Esophagus muscularis mucosa (tissue), 4 donors: ENCODE measurements at regions not wholly inside any gene's neighbourhood (a gene's known extent, or its start where the extent isn't known, plus 50 kb on each side); places are given as distances from the start of the nearest gene placed in this dataset.
A peak's percentile ranks its signal among the peaks of the same experiment; 100 is the strongest.

Experiments used
- DNase-seq: peaks from one replicate; pipeline ENCODE4 v3.0.0-alpha.2; 2017; ENCODE audit errors: extremely low spot score
- H3K27ac ChIP-seq, 4 donors: fragments of 200-600 bp; sonication (generic); replicated peaks in 1 of 4; 1 replicate in 3 of 4; 2 replicates in 1 of 4; pipeline ENCODE4 v1.5.1; 2016 to 2019; ENCODE audit warnings: mild to moderate bottlenecking in 1 of 4
- H3K27me3 ChIP-seq, 4 donors: fragments of 200-600 bp; sonication (generic); one replicate each; pipeline versions ENCODE4 v1.5.1 to v1.6.0; 2016 to 2019
- H3K36me3 ChIP-seq, 4 donors: fragments of 200-600 bp; sonication (generic); one replicate each; pipeline ENCODE4 v1.5.1; 2016 to 2019
- H3K4me1 ChIP-seq, 4 donors: fragments of 200-600 bp; sonication (generic); one replicate each; pipeline ENCODE4 v1.5.1; 2016 to 2019
- H3K4me3 ChIP-seq, 4 donors: fragments of 200-600 bp; sonication (generic); 1 replicate in 2 of 4; 2 replicates in 2 of 4; pipeline ENCODE4 v1.5.1; 2016 to 2019; ENCODE audit warnings: mild to moderate bottlenecking in 4 of 4, moderate library complexity in 1 of 4
- H3K9me3 ChIP-seq, 4 donors: fragments of 200-600 bp; sonication (generic); 1 replicate in 3 of 4; 2 replicates in 1 of 4; pipeline ENCODE4 v1.5.1; 2016 to 2019
- CTCF ChIP-seq, 3 experiments: fragments of 200-600 bp in 2 of 3; fragments of 450-650 bp in 1 of 3; sonication (generic) in 2 of 3; IDR thresholded peaks; one replicate each; pipeline ENCODE4 v1.5.1; 2017 to 2019; ENCODE audit warnings: antibody characterized with exemption in 3 of 3, mild to moderate bottlenecking in 2 of 3, moderate library complexity in 1 of 3
- EP300 ChIP-seq: sonication (generic); formaldehyde crosslinking; IDR thresholded peaks from one replicate; pipeline ENCODE4 v1.6.1; 2017; ENCODE audit warnings: antibody characterized with exemption
- POLR2A ChIP-seq: fragments of 450-650 bp; IDR thresholded peaks from one replicate; pipeline ENCODE4 v1.6.1; 2017; ENCODE audit warnings: antibody characterized with exemption, moderate library complexity, mild to moderate bottlenecking, low read depth
- POLR2AphosphoS5 ChIP-seq, 2 donors: sonication (generic); formaldehyde crosslinking; IDR thresholded peaks; one replicate each; pipeline ENCODE4 v1.6.1; 2017; ENCODE audit warnings: antibody characterized with exemption in 2 of 2
- WGBS: methylation state at CpG from one replicate; pipeline ENCODE4 v1.1.5; 2018; 5-methylcytosine and 5-hydroxymethylcytosine counted together
- intact Hi-C: fragments of 100-400 bp; cut with DNase I; formaldehyde crosslinking; loops from one replicate; pipeline ENCODE4 v1.15.1; 2023

- DNase-seq: no peak
- TF ChIP-seq CTCF (IDR thresholded peaks at IDR 0.05) (peak; percentile 32 to 42 (median 37)), POLR2A (no peak), EP300 (no peak), POLR2AphosphoS5 (IDR thresholded peaks at IDR 0.05) (no peak)
- H3K27ac ChIP-seq: no peak overlapping the region
- H3K27me3 ChIP-seq: peaks cover 0 to 14% (median 0%) of the 10 kb centered on the region in 4 donors
- no peaks in the 10 kb centered on the region for H3K9me3 ChIP-seq
- H3K4me3 ChIP-seq: no peak overlapping the region
- H3K4me1 ChIP-seq: peaks cover 0 to 4% (median 0%) of the 10 kb centered on the region in 4 donors
- no peaks in the 10 kb centered on the region for H3K36me3 ChIP-seq
- WGBS: 36% methylated on average over 10 of the region's 10 CpGs
- intact Hi-C loops: loop anchor here (5.0 kb wide), 1 partner anchor 250 kb away; no protein-coding TSS in a partner anchor
Observed at GRCh38 chr10:6667679-6668270, 87.7 kb upstream of the PRKCQ start.

- TF ChIP-seq POLR2A (no peak), EP300 (no peak), CTCF (IDR thresholded peaks at IDR 0.05) (no peak), POLR2AphosphoS5 (IDR thresholded peaks at IDR 0.05) (no peak)
- intact Hi-C loops: loop anchor here (5.0 kb wide), 1 partner anchor 250 kb away; no protein-coding TSS in a partner anchor
Observed at GRCh38 chr10:6667150-6667549, 87.1 kb upstream of the PRKCQ start.

GRCh38 chr10:6665847-6666246 is 85.8 kb upstream of the PRKCQ start:
- WGBS: 58% methylated on average over 6 of the region's 6 CpGs
- Histone ChIP-seq H3K4me1 (no peaks in the 10 kb centered on the region), H3K9me3 (no peaks in the 10 kb centered on the region), H3K4me3 (no peak overlapping the region), H3K36me3 (no peaks in the 10 kb centered on the region), H3K27me3 (peaks cover 0 to 14% (median 0%) of the 10 kb centered on the region in 4 donors), H3K27ac (no peak overlapping the region)
- TF ChIP-seq POLR2AphosphoS5 (IDR thresholded peaks at IDR 0.05) (no peak), EP300 (no peak), CTCF (IDR thresholded peaks at IDR 0.05) (no peak), POLR2A (no peak)
- intact Hi-C loops: loop anchor here (5.0 kb wide), 1 partner anchor 249 kb away; no protein-coding TSS in a partner anchor
- no peak for DNase-seq

More at GRCh38 chr10:6667150-6667549, 87.1 kb upstream of the PRKCQ start:
- Histone ChIP-seq H3K27me3 (peaks cover 0 to 14% (median 0%) of the 10 kb centered on the region in 4 donors), H3K36me3 (no peaks in the 10 kb centered on the region), H3K9me3 (no peaks in the 10 kb centered on the region), H3K27ac (no peak overlapping the region), H3K4me1 (peaks cover 0 to 4% (median 0%) of the 10 kb centered on the region in 4 donors), H3K4me3 (no peak overlapping the region)
- DNase-seq: no peak
- WGBS: 53% methylated on average over 4 of the region's 4 CpGs

GRCh38 chr10:6660460-6660859 is 80.4 kb upstream of the PRKCQ start:
- no peaks in the 10 kb centered on the region for H3K9me3 ChIP-seq
- H3K27me3 ChIP-seq: peaks cover 0 to 16% (median 0%) of the 10 kb centered on the region in 4 donors
- no peak for DNase-seq
- WGBS: 76% methylated on average over 2 of the region's 2 CpGs
- no peak overlapping the region for H3K4me3 ChIP-seq
- H3K27ac ChIP-seq: no peak overlapping the region
- H3K4me1 ChIP-seq: no peaks in the 10 kb centered on the region
- no peaks in the 10 kb centered on the region for H3K36me3 ChIP-seq
- TF ChIP-seq POLR2AphosphoS5 (IDR thresholded peaks at IDR 0.05): no peak
- no peak for TF ChIP-seq POLR2A
- no peak for TF ChIP-seq EP300
- TF ChIP-seq CTCF (IDR thresholded peaks at IDR 0.05): no peak
- intact Hi-C loops: no loop called here

GRCh38 chr10:6659451-6659850 is 79.4 kb upstream of the PRKCQ start:
- Histone ChIP-seq H3K27ac (no peak overlapping the region), H3K27me3 (peaks cover 0 to 16% (median 0%) of the 10 kb centered on the region in 4 donors), H3K36me3 (no peaks in the 10 kb centered on the region), H3K4me3 (no peak overlapping the region), H3K4me1 (no peaks in the 10 kb centered on the region), H3K9me3 (no peaks in the 10 kb centered on the region)
- no peak for DNase-seq
- TF ChIP-seq POLR2AphosphoS5 (IDR thresholded peaks at IDR 0.05) (no peak), POLR2A (no peak), CTCF (IDR thresholded peaks at IDR 0.05) (no peak), EP300 (no peak)
- intact Hi-C loops: no loop called here
